NCI-H748 (cell line): ENCODE measurements at regions not wholly inside any gene's neighbourhood (a gene's known extent, or its start where the extent isn't known, plus 50 kb on each side); places are given as distances from the start of the nearest gene placed in this dataset.

Experiments used
- DNase-seq: peaks from one replicate; lab custom pipeline; 2025; ENCODE audit not compliant: unreplicated experiment; lab: John Stamatoyannopoulos, UW

GRCh38 chr6:156389296-156389695, 387.9 kb upstream of the ARID1B start:
- DNase-seq, result no peak

- no peak for DNase-seq
These were observed 389.7 kb upstream of the ARID1B start for GRCh38 chr6:156387472-156387871.

DNA sequence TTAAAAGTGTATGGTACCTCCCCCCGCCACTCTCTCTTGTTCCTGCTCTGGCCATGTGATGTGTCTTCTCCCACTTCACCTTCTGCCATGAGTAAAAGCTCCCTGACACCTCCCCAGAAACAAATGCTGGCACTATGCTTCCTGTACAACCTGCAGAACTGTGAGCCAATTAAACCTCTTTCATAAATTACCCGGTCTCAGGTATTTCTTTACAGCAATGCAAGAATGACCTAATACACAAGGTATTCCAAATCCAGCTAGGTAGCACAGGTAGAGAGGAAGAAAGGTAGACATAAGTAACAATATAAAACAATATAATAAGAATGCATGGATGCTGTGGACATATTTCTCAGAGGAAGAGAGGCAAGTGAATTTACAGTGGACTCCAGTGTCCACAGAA, 394.1 kb upstream of the ARID1B start:
- no peak for DNase-seq

DNA sequence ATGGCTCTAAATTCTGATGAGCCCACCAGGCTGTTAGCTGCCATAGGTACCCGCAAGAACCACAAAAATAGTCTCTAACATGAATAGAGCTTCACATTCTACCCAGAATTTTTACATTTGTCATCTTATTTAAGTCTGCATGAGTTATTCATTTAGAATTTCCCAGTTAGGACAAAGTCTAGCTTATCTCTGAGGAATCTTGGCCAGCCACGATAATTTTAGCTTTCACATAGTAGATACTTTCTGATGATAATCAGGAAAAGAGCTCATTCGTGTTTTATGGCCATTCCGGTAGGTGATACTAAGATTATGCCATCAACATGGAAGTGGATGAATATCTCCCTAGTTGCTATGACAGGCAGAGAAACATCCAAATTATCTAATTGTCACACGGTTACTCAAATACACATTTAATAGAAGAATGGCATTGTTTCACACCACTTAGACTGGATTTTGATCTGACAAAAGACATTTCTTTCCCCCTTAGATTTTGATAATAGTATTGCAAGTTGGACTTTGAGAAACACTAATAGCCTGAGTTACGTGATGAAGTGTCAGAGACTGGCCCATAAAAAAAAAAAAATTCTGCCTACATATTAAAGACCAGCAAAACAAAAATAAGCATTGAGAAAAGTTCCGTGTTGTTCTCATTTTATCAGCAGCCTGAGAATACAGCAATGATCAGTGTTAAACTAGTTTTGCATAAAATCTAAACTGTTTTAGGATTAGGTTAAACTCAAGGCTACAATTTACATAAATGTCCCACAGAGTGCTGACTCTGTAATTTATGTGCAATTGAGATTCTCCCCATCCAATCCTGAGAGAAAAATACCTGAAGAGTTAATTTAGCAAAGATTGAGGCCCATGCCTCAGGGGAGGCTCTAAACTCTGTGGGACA, 397.5 kb upstream of the ARID1B start:
- DNase-seq, result no peak

DNA sequence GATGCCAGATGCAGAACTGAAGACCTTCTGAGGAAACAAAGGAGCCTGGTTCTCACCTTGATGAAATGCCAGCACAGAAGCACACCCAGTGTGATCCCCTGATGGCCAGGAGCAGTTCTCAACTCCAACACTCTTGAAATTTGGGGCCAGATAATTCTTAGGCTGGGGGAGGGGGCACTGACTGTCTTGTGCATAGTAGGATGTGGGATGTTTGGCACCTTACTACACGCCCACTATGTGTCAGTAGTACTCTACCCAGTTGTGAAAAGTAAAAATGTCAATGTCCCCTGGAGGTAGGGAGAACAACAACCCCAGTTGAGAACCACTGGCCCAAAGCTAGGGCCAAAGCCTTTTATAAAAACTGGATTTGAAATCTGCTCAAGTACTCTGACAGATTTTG, 398.3 kb upstream of the ARID1B start:
- no peak for DNase-seq

DNA sequence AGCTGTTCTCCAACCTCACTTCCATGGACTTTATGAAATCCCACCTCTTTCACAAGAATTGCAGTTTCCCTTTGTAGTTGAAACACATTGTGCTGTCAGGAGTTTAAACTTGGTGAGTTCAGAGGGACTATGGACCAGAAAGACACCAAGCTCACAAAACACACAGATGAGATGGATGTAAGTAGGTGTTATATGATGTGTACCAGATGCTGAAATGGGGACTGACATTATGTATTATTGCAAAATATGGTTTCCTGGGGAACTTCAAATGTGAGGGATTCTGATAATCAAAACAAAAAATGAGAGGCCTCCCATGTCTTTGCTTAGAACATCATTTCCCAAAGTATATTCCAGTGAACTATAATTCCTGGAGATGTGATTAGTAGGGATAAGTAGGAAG, 401.1 kb upstream of the ARID1B start:
- DNase-seq, result no peak

DNA sequence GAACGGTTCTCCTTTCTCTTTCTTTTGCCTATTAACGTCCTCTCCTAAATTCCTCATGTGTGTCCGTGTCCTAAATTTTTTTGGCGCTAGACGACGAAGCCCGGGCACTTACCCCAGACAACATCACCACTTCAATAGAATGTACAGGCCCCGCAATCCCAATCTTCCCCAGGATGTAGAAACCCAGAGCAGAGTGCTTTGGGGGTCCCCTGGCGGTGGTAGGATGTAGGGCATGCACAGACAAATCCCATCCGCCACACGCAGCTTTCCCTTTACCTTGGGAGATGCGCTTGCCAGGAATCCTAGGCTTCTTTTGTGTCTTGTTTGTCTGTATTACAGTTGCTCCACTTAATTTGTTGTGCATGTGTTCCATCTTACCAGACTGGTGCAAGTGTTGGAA, 417.3 kb upstream of the ARID1B start:
- no peak for DNase-seq

GRCh38 chr6:156352861-156353260, 424.3 kb upstream of the ARID1B start:
- DNase-seq, result no peak

DNA sequence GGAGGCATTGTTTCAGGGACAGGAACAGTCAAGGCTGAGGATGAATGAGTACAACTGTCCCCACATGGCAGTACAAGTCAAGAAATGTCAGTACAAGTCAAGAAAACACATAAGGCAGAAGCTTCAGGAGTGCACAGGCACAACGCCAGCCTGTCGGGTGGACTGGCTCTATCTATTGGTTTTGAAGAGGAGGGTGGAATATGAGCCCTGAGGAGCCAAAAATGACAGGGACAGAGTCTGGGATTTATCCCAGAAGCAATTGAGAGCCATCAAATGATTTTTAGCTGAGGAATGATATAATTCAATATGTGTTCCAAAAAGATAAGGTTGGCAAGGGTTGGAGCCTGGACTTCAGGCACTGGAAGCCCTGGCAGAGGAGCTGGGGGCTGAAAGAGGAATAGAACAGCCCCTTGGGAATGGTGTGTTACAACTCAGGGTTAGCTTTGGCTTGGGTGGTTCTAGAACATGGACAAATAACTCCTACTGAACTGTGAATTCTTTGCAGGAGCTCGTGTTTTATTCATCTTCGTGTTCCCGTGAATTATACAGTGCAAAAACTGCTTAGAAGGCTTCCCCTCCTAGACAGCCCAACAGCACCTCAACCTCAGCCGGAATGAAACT, 425.7 kb upstream of the ARID1B start:
- no peak for DNase-seq

DNA sequence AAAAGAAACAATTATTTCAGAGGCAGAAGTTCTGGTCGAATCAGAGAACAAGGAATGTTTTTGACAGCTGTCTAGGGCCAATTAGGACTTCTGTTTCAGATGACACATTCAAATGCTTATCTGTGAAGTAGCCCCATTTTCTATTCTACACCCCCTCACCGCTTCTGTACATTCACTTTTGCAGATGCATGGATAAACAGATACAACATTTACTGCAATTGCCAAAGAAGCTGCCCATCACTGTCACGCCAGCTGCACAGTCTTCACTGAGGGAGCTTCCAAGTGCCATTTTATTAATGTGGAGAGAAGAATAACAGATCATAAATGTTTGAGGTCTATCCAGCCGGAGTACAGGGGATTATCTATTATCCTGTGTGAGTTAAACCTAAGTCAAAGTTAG, 426.8 kb upstream of the ARID1B start:
- DNase-seq, result no peak

DNA sequence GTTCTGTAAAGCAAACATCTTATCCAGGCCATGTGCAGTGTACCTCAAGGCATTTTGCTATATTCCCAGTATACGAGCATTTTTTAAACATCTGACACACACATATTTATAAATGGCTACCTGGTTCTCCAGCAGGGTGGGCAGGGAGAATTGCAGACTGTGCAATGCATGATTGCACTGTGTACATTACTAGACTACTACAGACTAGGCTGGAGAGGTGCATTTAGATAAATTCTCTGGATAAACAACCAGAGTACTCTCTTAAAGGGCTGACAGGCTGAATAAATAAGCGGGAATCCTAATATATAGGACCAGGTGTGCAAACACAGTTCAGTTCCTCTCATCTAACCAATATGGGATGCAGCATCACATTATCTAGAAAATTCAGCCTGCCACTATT, 428.3 kb upstream of the ARID1B start:
- peak; percentile 99 for DNase-seq

DNA sequence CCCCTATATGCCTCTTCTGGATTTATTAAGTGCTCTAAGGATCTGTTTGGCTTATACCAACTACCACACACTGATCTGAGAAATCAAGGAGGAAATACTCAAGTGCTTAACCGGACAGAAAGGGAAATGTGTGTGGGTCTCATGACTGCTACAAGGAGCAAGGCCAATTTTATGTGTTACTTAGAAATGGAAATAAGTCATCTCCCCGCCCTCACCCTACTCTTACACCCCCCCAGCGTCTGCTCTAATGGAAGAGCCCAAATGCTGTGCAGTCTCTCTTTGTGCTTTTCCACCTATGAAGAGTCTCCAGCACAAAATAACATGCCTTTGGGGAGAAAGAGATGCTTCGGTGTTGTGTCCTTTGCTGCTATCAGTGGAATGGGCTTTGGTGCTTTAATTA, 428.8 kb upstream of the ARID1B start:
- DNase-seq, result peak; percentile 89

- peak; percentile 35 for DNase-seq
These were observed 429.5 kb upstream of the ARID1B start for GRCh38 chr6:156347656-156348055.

GRCh38 chr6:156347246-156347645, 429.9 kb upstream of the ARID1B start:
- no peak for DNase-seq

- DNase-seq, result peak; percentile 28
These were observed 431.5 kb upstream of the ARID1B start for GRCh38 chr6:156345700-156346099.

DNA sequence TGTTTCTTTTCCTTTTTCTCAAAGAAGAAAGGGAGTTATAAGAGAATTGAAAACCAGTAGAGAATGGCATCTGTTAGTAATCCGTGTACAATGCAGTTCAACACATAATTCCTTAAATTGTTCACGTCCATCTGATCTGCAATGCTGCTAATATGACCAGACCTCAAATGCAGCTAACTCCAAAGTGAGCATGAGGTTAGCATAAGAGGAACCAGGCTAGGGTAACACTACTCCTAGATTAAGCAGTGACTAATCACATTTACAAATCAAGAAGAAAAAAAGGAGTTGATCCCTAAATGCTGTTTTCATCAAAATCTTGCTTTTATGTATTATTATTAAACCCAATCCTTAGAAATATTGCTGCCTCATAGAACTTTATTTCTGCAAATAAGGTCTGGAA, 432.7 kb upstream of the ARID1B start:
- peak; percentile 40 for DNase-seq

- no peak for DNase-seq
These were observed 439.4 kb upstream of the ARID1B start for GRCh38 chr6:156337801-156338200.

- DNase-seq, result peak; percentile 68
These were observed 440.4 kb upstream of the ARID1B start for GRCh38 chr6:156336733-156337132.

- DNase-seq, result peak; percentile 69
These were observed 441.1 kb upstream of the ARID1B start for GRCh38 chr6:156336089-156336488.

DNA sequence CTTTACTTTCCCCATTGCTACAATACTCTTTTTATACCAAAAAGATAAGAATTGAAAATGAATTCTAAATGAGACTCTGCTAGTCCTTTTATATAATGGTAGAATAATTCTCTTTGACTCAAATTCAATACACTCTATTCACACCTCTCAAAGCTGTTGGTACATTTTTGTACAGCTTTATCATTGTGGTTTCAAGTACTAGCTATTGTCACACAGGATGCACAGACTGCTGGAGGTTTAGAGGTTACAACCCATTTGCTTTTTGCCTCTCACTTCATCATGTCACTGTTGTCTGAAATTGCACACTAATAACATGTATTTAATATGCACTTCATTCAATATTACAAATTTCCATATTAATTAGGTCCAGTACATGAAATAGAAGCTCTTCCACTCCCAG, 442.2 kb upstream of the ARID1B start:
- no peak for DNase-seq

DNA sequence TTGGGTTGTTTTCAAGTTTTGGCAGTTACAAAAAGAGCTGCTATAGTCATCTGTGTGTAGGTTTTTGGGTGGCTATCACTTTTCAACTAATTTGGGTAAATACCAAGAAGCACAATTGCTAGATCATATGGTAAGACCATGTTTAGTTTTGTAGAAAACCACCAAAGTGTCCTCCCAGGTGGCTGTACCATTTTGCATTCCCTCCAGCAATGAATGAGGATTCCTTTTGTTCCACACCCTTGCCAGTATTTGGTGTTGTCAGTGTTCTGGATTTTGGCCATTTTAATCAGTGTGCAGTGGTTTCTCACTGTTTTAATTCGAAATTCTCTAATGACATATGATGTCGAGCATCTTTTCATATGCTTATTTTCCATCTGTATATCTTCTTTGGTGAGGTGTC, 457.5 kb upstream of the ARID1B start:
- DNase-seq, result no peak

GRCh38 chr6:156316583-156317125, 460.5 kb upstream of the ARID1B start:
- no peak for DNase-seq
